ENCODE measurements at regions not wholly inside any gene's neighbourhood (a gene's known extent, or its start where the extent isn't known, plus 50 kb on each side); places are given as distances from the start of the nearest gene placed in this dataset.

- no TSS peak for BruUV-seq (replicated peaks)
- Histone ChIP-seq H3K9me1 (replicated peaks; ENCODE audit: control insufficient read depth, extremely low read depth, insufficient read depth, low read length) (no peaks in the 10 kb centered on the region), H3K9me3 (replicated peaks; ENCODE audit: control insufficient read depth, insufficient read depth, low read length) (no peaks in the 10 kb centered on the region), H3K4me1 (ENCODE audit: control insufficient read depth, extremely low read depth, insufficient read depth, low read length) (no peaks in the 10 kb centered on the region), H3K36me3 (ENCODE audit: control insufficient read depth in 2 of 2, extremely low read depth in 1 of 2, insufficient read depth in 2 of 2, low read length in 2 of 2) (no peaks in the 10 kb centered on the region), H3K4me3 (replicated peaks in 1 of 3; ENCODE audit: insufficient read depth in 1 of 3, low read depth in 1 of 3, low read length in 3 of 3) (no peak overlapping the region), H3K27me3 (ENCODE audit: control insufficient read depth in 2 of 2, insufficient read depth in 2 of 2, low read length in 2 of 2) (no peaks in the 10 kb centered on the region), H3K27ac (ENCODE audit: insufficient read depth, low read depth, low read length) (no peak overlapping the region), H3K79me2 (ENCODE audit: control insufficient read depth, insufficient read depth, low read length) (no peaks in the 10 kb centered on the region), H2AFZ (ENCODE audit: low read depth, low read length) (no peak overlapping the region), H4K20me1 (replicated peaks; ENCODE audit: control insufficient read depth, extremely low read depth, insufficient read depth, low read length) (no peaks in the 10 kb centered on the region), H3K9ac (replicated peaks; ENCODE audit: extremely low read depth, insufficient read depth, low read length) (no peak overlapping the region), H3K4me2 (ENCODE audit: insufficient read depth, low read length) (no peak overlapping the region)
- CTCF ChIA-PET: interaction anchor here (0.7 to 6.1 kb wide), 9 partner anchors 18 to 1142 kb away, joined by 3 to 106 read pairs (median 5); no protein-coding TSS in a partner anchor
- intact Hi-C loops (cut with micrococcal nuclease) (loop anchor here (5.0 kb wide), 2 partner anchors 195 to 245 kb away; no protein-coding TSS in a partner anchor), dilution Hi-C loops (cut with MboI; ENCODE audit: extremely low pct_ligation_motif_present, low sequenced_read_pairs) (no loop called here)
- TF ChIP-seq FOS (IDR thresholded peaks at IDR 0.05; ENCODE audit: borderline replicate concordance, insufficient read depth, low read length) (no peak), EZH2 (IDR thresholded peaks at IDR 0.05; ENCODE audit: borderline replicate concordance, low read depth, low read length, severe bottlenecking) (no peak), GATA2 (IDR thresholded peaks at IDR 0.05; ENCODE audit: insufficient read depth, insufficient read length, low read depth, low read length) (no peak), POLR2A (IDR thresholded peaks at IDR 0.05; ENCODE audit: low read depth, low read length) (no peak), JUN (IDR thresholded peaks at IDR 0.05; ENCODE audit: borderline replicate concordance, insufficient read depth, insufficient read length, low read depth) (no peak), MAX (IDR thresholded peaks at IDR 0.05; ENCODE audit: insufficient read depth, insufficient read length) (no peak), CTCF (IDR thresholded peaks at IDR 0.05; ENCODE audit: extremely low read depth in 1 of 2, insufficient read depth in 1 of 2, low read depth in 1 of 2, low read length in 2 of 2) (no peak), POLR2AphosphoS5 (IDR thresholded peaks at IDR 0.05; ENCODE audit: insufficient read depth, low read depth, low read length) (no peak), MYC (IDR thresholded peaks at IDR 0.05; ENCODE audit: low read depth, low read length) (no peak)
- DNase-seq (ENCODE audit: low read depth, low spot score) (no peak), FAIRE-seq (no peak)
- POLR2A ChIA-PET: no interaction called here
Measured at GRCh38 chr9:108567571-108567970, 288.2 kb downstream of the ACTL7B start.

Measured in endothelial cell of umbilical vein (primary cell).